H9 (cell line): ENCODE measurements at regions not wholly inside any gene's neighbourhood (a gene's known extent, or its start where the extent isn't known, plus 50 kb on each side); places are given as distances from the start of the nearest gene placed in this dataset.

ENCODE experiments used
- DNase-seq: peaks from one replicate; pipeline ENCODE4 v3.0.0-alpha.2; 2017
- H2AFZ ChIP-seq: one replicate; pipeline ENCODE4 v1.6.1; 2013; ENCODE audit warnings: mild to moderate bottlenecking, low read length, control low read depth, moderate library complexity
- H2AK5ac ChIP-seq: 2 replicates; pipeline ENCODE4 v1.6.1; 2013; ENCODE audit warnings: low read length, control low read depth, mixed read lengths; ENCODE audit not compliant: insufficient read length
- H2BK120ac ChIP-seq: one replicate; pipeline ENCODE4 v1.6.1; 2013; ENCODE audit warnings: low read depth, mild to moderate bottlenecking, low read length, control low read depth, inconsistent platforms; ENCODE audit not compliant: poor library complexity, severe bottlenecking
- H2BK12ac ChIP-seq: 2 replicates; pipeline ENCODE4 v1.6.1; 2013; ENCODE audit warnings: low read length, control low read depth, mixed read lengths, low read depth; ENCODE audit not compliant: insufficient read length
- H2BK15ac ChIP-seq: 2 replicates; pipeline ENCODE4 v1.6.1; 2013; ENCODE audit warnings: low read depth, low read length, control low read depth
- H2BK20ac ChIP-seq: one replicate; pipeline ENCODE4 v1.6.1; 2013; ENCODE audit warnings: low read depth, mild to moderate bottlenecking, low read length, control low read depth, inconsistent platforms; ENCODE audit not compliant: poor library complexity, severe bottlenecking
- H2BK5ac ChIP-seq: 2 replicates; pipeline ENCODE4 v1.6.1; 2013; ENCODE audit warnings: low read length, control low read depth, mixed read lengths; ENCODE audit not compliant: insufficient read length
- H3K14ac ChIP-seq: 2 replicates; pipeline ENCODE4 v1.6.1; 2013; ENCODE audit warnings: low read length, control low read depth; ENCODE audit not compliant: insufficient read depth
- H3K18ac ChIP-seq: 2 replicates; pipeline ENCODE4 v1.6.1; 2013; ENCODE audit warnings: low read depth, mild to moderate bottlenecking, mixed read lengths, low read length, control low read depth; ENCODE audit not compliant: insufficient read length
- H3K23ac ChIP-seq: 2 replicates; pipeline ENCODE4 v1.6.1; 2013; ENCODE audit warnings: low read length, control low read depth, mixed read lengths, low read depth; ENCODE audit not compliant: insufficient read length
- H3K23me2 ChIP-seq: 2 replicates; pipeline ENCODE4 v1.6.1; 2013; ENCODE audit warnings: low read depth, mild to moderate bottlenecking, mixed read lengths, low read length, control low read depth; ENCODE audit not compliant: insufficient read length, poor library complexity, severe bottlenecking
- H3K27ac ChIP-seq: 2 replicates; pipeline ENCODE4 v1.5.1; 2013; ENCODE audit warnings: low read length, control low read depth, mixed read lengths, low read depth; ENCODE audit not compliant: insufficient read length
- H3K27me3 ChIP-seq: 2 replicates; pipeline ENCODE4 v1.6.1; 2013; ENCODE audit warnings: low read length, control low read depth, inconsistent platforms; ENCODE audit not compliant: insufficient read depth
- H3K4ac ChIP-seq: 2 replicates; pipeline ENCODE4 v1.6.1; 2013; ENCODE audit warnings: low read depth, mild to moderate bottlenecking, control low read depth, inconsistent platforms, low read length, moderate library complexity
- H3K4me1 ChIP-seq: 2 replicates; pipeline ENCODE4 v1.6.1; 2013; ENCODE audit warnings: low read length, control low read depth, inconsistent platforms; ENCODE audit not compliant: insufficient read depth
- H3K4me2 ChIP-seq: 2 replicates; pipeline ENCODE4 v1.6.1; 2013; ENCODE audit warnings: low read length, control low read depth, mixed read lengths; ENCODE audit not compliant: insufficient read length, insufficient read depth
- H3K56ac ChIP-seq: 2 replicates; pipeline ENCODE4 v1.6.1; 2013; ENCODE audit warnings: low read depth, mild to moderate bottlenecking, mixed read lengths, low read length, control low read depth; ENCODE audit not compliant: insufficient read length
- H3K79me1 ChIP-seq: 2 replicates; pipeline ENCODE4 v1.6.1; 2013; ENCODE audit warnings: low read depth, mild to moderate bottlenecking, moderate library complexity, low read length, control low read depth, inconsistent platforms; ENCODE audit not compliant: insufficient read depth, poor library complexity, severe bottlenecking
- H3K79me2 ChIP-seq: 2 replicates; pipeline ENCODE4 v1.6.1; 2013; ENCODE audit warnings: low read length, control low read depth, inconsistent platforms; ENCODE audit not compliant: insufficient read depth
- H3K9ac ChIP-seq: 2 replicates; pipeline ENCODE4 v1.6.1; 2013; ENCODE audit warnings: low read length, control low read depth, mixed read lengths; ENCODE audit not compliant: insufficient read length; ENCODE audit errors: extremely low read depth
- H3K9me3 ChIP-seq: one replicate; pipeline ENCODE4 v1.6.1; 2013; ENCODE audit warnings: low read depth, low read length, inconsistent platforms; ENCODE audit not compliant: control insufficient read depth
- H3T11ph ChIP-seq: one replicate; pipeline ENCODE4 v1.6.1; 2013; ENCODE audit warnings: mild to moderate bottlenecking, low read length, control low read depth, inconsistent platforms
- H4K20me1 ChIP-seq: one replicate; pipeline ENCODE4 v1.6.1; 2013; ENCODE audit not compliant: control insufficient read depth, insufficient read length, insufficient read depth
- H4K5ac ChIP-seq: 2 replicates; pipeline ENCODE4 v1.6.1; 2013; ENCODE audit warnings: low read depth, mild to moderate bottlenecking, mixed read lengths, low read length, control low read depth; ENCODE audit not compliant: insufficient read length
- H4K8ac ChIP-seq: replicated peaks from 2 replicates; pipeline ENCODE4 v1.6.1; 2013; ENCODE audit warnings: low read length, control low read depth, mixed read lengths, low read depth; ENCODE audit not compliant: insufficient read length
- H4K91ac ChIP-seq: 2 replicates; pipeline ENCODE4 v1.6.1; 2013; ENCODE audit warnings: low read depth, mild to moderate bottlenecking, moderate library complexity, mixed read lengths, low read length, control low read depth; ENCODE audit not compliant: insufficient read length
- H3K27ac Mint-ChIP-seq, 3 experiments: 2 replicates in 2 of 3; 3 replicates in 1 of 3; pipeline ENCODE4 v1.8.0; 2020 to 2021; ENCODE audit warnings: mixed read lengths in 3 of 3, mild to moderate bottlenecking in 1 of 3, moderate library complexity in 1 of 3
- H3K27me3 Mint-ChIP-seq: 2 replicates; pipeline ENCODE4 v1.8.0; 2021; ENCODE audit warnings: low read depth, mild to moderate bottlenecking, moderate library complexity, mixed read lengths
- H3K36me3 Mint-ChIP-seq, 3 experiments: 2 replicates in 2 of 3; 3 replicates in 1 of 3; pipeline ENCODE4 v1.8.0; 2020 to 2021; ENCODE audit warnings: low read depth in 3 of 3, mixed read lengths in 3 of 3; ENCODE audit not compliant: insufficient read depth in 1 of 3
- H3K4me1 Mint-ChIP-seq, 2 experiments: 2 replicates each; pipeline ENCODE4 v1.8.0; 2020; ENCODE audit warnings: mixed read lengths in 2 of 2
- H3K4me3 Mint-ChIP-seq, 2 experiments: 2 replicates in 1 of 2; 3 replicates in 1 of 2; pipeline ENCODE4 v1.8.0; 2020 to 2021; ENCODE audit warnings: mild to moderate bottlenecking in 2 of 2, mixed read lengths in 2 of 2, moderate library complexity in 1 of 2
- H3K9me3 Mint-ChIP-seq, 2 experiments: 2 replicates in 1 of 2; 3 replicates in 1 of 2; pipeline ENCODE4 v1.8.0; 2020; ENCODE audit warnings: mild to moderate bottlenecking in 2 of 2, mixed read lengths in 2 of 2, moderate library complexity in 1 of 2
- WGBS: extraction: QIAGEN DNeasy Blood & Tissue Kit; methylation state at CpG from one replicate; pipeline ENCODE4 v1.1.7; 2013; ENCODE audit warnings: missing lambda C conversion rate, low lambda C conversion rate, mixed read lengths; ENCODE audit not compliant: insufficient read length; ENCODE audit errors: extremely low coverage; 5-methylcytosine and 5-hydroxymethylcytosine counted together
- TF ChIP-seq, protein P1 (sequence below): fragments of 200-600 bp; sonication (generic); conservative IDR thresholded peaks from 3 replicates; pipeline ENCODE4 v1.8.0; 2021; ENCODE audit warnings: antibody characterized with exemption, mild to moderate bottlenecking

DNA sequence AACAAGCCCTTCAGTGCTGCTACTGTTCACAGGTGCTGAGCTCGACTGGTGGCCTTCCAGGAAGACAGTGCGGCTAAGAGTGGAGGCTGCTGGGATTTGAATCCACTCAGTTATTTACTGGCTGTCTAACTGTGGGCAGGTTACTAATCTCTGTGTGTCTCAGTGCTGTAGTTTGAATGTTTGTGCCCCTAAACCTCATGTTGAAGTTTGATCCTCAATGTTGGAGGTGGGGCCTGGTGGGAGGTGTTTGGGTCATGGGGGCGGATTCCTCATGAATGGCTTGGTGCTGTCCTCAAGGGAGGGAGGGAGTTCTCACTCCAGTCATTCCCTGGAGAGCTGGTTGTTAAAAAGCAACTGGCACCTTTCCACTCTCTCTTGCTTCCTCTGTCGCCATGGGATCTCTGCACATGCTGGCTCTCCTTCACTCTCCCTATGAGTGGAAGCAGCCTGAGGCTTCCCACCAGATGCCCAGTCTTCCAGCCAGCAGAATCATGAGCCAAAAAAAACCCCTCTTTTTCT lies 334.8 kb downstream of the RPS6KC1 start:
- Histone ChIP-seq H3K27ac (no peak overlapping the region), H3K4me1 (no peaks in the 10 kb centered on the region), H2BK12ac (no peak overlapping the region), H4K20me1 (no peaks in the 10 kb centered on the region), H2BK20ac (no peak overlapping the region), H2BK120ac (no peak overlapping the region), H3K9me3 (no peaks in the 10 kb centered on the region), H3T11ph (no peak overlapping the region), H3K4me2 (no peak overlapping the region), H3K27me3 (no peaks in the 10 kb centered on the region), H3K56ac (no peak overlapping the region), H3K79me1 (no peaks in the 10 kb centered on the region), H3K18ac (no peak overlapping the region), H2AK5ac (no peak overlapping the region), H4K91ac (no peak overlapping the region), H3K79me2 (no peaks in the 10 kb centered on the region), H3K4ac (no peak overlapping the region), H4K8ac (no peak overlapping the region), H2BK5ac (no peak overlapping the region), H2AFZ (no peak overlapping the region), H2BK15ac (no peak overlapping the region), H3K14ac (no peak overlapping the region), H3K9ac (no peak overlapping the region), H3K23ac (no peak overlapping the region), H3K23me2 (no peaks in the 10 kb centered on the region), H4K5ac (no peak overlapping the region)
- no peak overlapping the region for H3K4me3 Mint-ChIP-seq
- no peak for DNase-seq
- H3K27ac Mint-ChIP-seq: no peak overlapping the region
- TF ChIP-seq, protein P1, sequence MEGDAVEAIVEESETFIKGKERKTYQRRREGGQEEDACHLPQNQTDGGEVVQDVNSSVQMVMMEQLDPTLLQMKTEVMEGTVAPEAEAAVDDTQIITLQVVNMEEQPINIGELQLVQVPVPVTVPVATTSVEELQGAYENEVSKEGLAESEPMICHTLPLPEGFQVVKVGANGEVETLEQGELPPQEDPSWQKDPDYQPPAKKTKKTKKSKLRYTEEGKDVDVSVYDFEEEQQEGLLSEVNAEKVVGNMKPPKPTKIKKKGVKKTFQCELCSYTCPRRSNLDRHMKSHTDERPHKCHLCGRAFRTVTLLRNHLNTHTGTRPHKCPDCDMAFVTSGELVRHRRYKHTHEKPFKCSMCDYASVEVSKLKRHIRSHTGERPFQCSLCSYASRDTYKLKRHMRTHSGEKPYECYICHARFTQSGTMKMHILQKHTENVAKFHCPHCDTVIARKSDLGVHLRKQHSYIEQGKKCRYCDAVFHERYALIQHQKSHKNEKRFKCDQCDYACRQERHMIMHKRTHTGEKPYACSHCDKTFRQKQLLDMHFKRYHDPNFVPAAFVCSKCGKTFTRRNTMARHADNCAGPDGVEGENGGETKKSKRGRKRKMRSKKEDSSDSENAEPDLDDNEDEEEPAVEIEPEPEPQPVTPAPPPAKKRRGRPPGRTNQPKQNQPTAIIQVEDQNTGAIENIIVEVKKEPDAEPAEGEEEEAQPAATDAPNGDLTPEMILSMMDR: no peak
- no peaks in the 10 kb centered on the region for H3K27me3 Mint-ChIP-seq
- no CpG with 5 or more reads among the region's 4 CpGs for WGBS
- peaks cover 12 to 19% of the 10 kb centered on the region in 2 experiments for H3K4me1 Mint-ChIP-seq
- H3K9me3 Mint-ChIP-seq: no peaks in the 10 kb centered on the region
- H3K36me3 Mint-ChIP-seq: no peaks in the 10 kb centered on the region
